Fibroblast of pulmonary artery (primary cell): ENCODE measurements at regions not wholly inside any gene's neighbourhood (a gene's known extent, or its start where the extent isn't known, plus 50 kb on each side); places are given as distances from the start of the nearest gene placed in this dataset.

Source experiments
- DNase-seq: peaks from one replicate; pipeline ENCODE4 v3.0.0-alpha.2; 2010; ENCODE audit warnings: low read depth
- H3K4me3 ChIP-seq: replicated peaks from 2 replicates; pipeline ENCODE4 v1.5.1; 2011; ENCODE audit warnings: low read depth, mild to moderate bottlenecking, control low read depth, low read length, moderate library complexity
- CTCF ChIP-seq: IDR thresholded peaks from 2 replicates; pipeline ENCODE4 v1.5.1; 2011; ENCODE audit warnings: mild to moderate bottlenecking, control low read depth, low read length, inconsistent platforms; ENCODE audit errors: missing control alignments

DNA sequence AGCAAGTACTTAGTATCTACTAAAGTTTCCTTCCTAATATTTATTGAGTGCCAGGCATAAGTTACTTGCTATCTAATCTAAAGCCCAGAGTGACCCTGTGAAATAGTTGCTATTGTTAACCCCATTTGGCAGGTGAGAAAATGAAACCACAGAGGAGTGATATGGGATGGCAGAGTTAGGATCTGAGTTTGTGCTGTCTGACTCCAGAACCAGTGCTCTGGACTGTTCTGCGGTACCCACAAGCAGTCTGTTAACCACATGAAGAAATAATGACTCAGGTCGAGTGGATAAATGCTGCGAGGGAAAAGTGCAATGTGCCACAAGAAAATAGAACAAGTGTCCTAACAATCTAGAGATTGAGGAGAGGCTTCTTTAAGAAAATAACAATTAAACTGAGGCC, 60.7 kb upstream of the GZMB start:
- no peak for DNase-seq
- H3K4me3 ChIP-seq, result no peak overlapping the region
- TF ChIP-seq CTCF, result no peak

- no peak for DNase-seq
- H3K4me3 ChIP-seq, result no peak overlapping the region
- no peak for TF ChIP-seq CTCF
These were observed 60.0 kb upstream of the GZMB start for GRCh38 chr14:24693983-24694382.

DNA sequence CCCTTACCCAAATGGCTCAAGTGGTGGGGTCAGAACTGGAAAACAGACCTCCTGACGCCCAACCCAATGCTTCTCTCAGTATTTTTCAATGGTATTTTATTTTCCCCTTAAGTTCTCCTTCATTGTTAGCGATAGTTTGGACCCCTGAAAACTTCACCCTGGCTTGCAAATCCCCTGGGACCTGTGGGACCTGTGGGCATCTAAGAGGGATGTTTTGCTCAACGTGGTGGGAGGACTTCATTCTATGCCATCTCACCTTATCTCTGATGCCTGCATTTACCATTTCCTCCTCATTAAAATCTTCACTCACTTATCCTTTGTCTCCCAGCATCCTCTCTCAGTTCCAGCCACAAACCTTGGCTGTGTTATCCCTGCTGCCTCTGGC, 59.4 kb upstream of the GZMB start:
- no peak for DNase-seq
- TF ChIP-seq CTCF, result no peak
- H3K4me3 ChIP-seq, result no peak overlapping the region

DNA sequence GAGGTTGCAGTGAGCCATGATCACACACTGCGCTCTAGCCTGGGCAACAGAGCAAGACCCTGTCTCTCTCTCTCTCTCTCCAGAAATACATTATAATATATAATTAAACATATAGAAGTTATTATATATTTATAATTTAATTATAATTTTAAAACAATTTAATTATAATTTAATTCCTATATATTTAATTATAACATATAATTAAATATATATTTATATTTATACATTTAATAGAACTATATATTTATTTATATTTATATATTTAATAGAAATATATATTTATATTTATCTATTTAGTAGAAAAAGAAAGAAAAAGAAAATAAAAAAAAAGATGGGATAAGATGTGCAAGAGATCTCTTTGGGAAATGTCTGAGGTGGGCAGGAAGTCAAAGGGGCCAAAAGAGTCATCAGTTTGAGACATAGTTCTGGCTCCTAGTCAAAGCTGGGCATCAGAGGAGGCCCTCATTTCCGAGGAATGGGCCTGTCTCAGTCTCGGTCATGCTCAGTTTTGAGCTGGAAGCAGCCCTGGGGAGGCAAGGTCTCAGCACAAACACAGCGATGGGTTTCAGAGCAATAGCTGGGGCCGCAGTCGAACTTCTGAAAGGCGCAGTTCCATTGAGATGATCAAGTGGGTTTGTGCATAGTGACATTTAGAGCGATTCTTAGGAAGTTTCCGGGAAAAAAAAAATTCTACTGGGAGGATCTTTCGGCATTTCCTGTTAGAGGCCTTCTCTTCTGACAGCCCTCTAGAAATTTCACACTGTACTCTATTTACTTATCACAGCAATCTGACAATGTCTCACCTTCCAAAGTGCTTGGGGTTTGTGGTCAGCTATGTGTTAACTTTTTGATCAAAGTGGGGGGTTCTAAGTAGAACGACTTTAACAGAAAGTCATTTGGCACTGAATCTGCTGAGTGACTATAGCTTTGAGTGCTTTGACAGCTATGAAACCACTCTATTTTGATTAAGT, 58.7 kb upstream of the GZMB start:
- TF ChIP-seq CTCF, result no peak
- DNase-seq, result no peak
- no peak overlapping the region for H3K4me3 ChIP-seq

DNA sequence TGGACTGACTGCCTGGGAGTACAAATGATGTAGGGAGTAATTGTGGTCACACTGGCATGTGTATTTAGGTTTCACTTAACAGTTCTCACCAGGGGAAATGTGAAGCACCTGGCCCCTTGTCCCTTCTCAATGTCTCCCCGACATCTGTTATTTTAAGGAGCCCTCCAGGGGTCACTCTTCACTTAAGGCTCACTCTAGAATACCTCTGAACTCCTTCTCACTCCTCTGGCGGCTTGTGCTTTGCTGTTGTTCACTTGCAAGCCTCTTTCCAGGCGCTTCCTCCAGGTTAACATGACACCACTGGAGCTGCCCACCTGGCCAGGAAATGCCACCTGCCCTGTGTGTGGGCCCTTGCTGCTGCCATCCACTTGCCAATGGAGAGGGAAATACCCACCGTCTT, 56.5 kb upstream of the GZMB start:
- no peak for DNase-seq
- H3K4me3 ChIP-seq, result no peak overlapping the region
- no peak for TF ChIP-seq CTCF

DNA sequence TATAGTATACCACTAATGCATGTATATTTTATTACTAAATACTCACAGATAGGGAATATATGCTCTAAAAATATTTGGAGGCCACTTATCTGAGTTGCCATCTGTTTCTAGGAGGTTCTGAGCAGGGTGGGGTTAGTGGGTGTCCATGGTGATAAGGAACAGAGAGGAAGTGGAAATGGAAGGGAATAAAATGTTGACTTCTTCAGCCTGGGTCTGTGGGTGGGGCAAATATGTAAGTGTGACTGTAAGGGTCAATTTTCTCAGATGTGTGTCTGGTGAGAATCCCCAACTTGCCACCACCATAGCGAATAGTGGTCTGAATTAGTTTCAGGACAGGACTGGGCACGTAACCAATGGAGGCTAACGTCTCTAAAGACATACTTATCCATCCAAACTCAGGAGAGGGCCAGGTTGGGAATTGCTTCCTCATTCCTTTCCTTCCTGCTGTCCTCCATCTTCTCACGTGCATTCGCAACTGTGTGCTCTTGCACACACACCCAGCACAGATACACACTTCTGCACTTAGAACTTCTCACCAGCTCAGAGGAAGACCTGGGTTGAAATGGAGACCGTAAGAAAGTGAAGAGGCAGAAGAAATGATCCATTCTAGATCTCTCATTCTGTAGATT, 54.2 kb upstream of the GZMB start:
- DNase-seq, result no peak
- TF ChIP-seq CTCF, result no peak
- no peak overlapping the region for H3K4me3 ChIP-seq
